Gastroesophageal sphincter (tissue), 3 donors: ENCODE measurements at regions not wholly inside any gene's neighbourhood (a gene's known extent, or its start where the extent isn't known, plus 50 kb on each side); places are given as distances from the start of the nearest gene placed in this dataset.
"Not testable (repeated sequence)": the region's sequence is repeated elsewhere in the genome, so short reads cannot be mapped to it uniquely, and the experiment has no call there.

ENCODE experiments used
- EP300 ChIP-seq: sonication (generic); formaldehyde crosslinking; IDR thresholded peaks from one replicate; pipeline ENCODE4 v1.6.1; 2017; ENCODE audit warnings: antibody characterized with exemption, mild to moderate bottlenecking
- POLR2A ChIP-seq, 2 donors: fragments of 450-650 bp; IDR thresholded peaks; one replicate each; pipeline ENCODE4 v1.6.1; 2017; ENCODE audit warnings: antibody characterized with exemption in 2 of 2, mild to moderate bottlenecking in 2 of 2, moderate library complexity in 1 of 2
- POLR2AphosphoS5 ChIP-seq: sonication (generic); formaldehyde crosslinking; IDR thresholded peaks from one replicate; pipeline ENCODE4 v1.6.1; 2017; ENCODE audit warnings: antibody characterized with exemption
- TF ChIP-seq, protein P1 (sequence below), 4 experiments: fragments of 200-600 bp in 2 of 4; fragments of 450-650 bp in 2 of 4; sonication (generic) in 1 of 4; IDR thresholded peaks; one replicate each; pipeline ENCODE4 v1.5.1; 2017 to 2019; ENCODE audit warnings: antibody characterized with exemption in 4 of 4, mild to moderate bottlenecking in 2 of 4, moderate library complexity in 2 of 4

DNA sequence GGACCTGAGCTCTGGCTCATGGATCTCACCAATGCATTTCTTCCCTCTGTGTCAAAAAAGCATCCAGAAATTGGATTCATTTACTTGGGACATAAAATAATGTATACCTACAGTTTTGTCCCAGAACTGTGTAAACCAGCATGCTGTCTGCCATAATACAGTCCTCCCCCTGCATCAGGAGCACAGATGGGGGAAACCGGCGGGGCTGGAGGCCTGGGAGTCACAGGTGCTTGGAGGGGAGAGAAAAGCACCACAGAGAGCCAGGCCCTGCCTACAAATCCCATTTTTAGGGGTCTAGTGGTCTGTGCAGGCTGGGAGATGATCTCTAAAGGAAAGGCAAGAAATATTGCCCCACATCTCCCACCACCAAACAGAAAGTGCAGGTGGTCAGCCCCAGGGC lies 91.8 kb downstream of the POTEM start:
- TF ChIP-seq POLR2A (IDR thresholded peaks at IDR 0.05); POLR2AphosphoS5; EP300: not testable (repeated sequence)
- TF ChIP-seq, protein P1, sequence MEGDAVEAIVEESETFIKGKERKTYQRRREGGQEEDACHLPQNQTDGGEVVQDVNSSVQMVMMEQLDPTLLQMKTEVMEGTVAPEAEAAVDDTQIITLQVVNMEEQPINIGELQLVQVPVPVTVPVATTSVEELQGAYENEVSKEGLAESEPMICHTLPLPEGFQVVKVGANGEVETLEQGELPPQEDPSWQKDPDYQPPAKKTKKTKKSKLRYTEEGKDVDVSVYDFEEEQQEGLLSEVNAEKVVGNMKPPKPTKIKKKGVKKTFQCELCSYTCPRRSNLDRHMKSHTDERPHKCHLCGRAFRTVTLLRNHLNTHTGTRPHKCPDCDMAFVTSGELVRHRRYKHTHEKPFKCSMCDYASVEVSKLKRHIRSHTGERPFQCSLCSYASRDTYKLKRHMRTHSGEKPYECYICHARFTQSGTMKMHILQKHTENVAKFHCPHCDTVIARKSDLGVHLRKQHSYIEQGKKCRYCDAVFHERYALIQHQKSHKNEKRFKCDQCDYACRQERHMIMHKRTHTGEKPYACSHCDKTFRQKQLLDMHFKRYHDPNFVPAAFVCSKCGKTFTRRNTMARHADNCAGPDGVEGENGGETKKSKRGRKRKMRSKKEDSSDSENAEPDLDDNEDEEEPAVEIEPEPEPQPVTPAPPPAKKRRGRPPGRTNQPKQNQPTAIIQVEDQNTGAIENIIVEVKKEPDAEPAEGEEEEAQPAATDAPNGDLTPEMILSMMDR (IDR thresholded peaks at IDR 0.05), result not testable (repeated sequence)
